Medulla oblongata (tissue), 1 donor: ENCODE measurements at regions not wholly inside any gene's neighbourhood (a gene's known extent, or its start where the extent isn't known, plus 50 kb on each side); places are given as distances from the start of the nearest gene placed in this dataset.

Source experiments
- DNase-seq: peaks from one replicate; pipeline ENCODE4 v3.0.0-alpha.2; 2015; ENCODE audit errors: extremely low spot score

DNA sequence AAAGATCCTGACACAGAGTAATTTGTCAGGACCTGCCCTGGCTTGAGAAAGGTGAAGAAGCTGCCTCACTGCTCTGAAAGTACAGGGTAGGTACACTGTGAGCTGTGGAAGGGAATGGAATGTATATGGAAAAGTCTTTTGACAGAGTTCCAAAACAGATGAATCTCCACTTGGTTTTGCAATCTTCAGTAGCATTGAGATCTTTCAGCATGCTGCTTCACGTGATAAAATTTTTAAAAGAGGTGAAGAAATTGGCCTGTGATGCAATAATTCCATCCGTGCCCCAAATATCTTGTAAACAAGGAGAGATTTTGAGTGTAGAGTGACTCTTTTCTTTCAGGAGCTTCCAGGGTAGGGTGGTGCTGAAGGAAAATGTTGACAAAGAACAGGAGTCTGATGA is 123.1 kb downstream of the OSR1 start:
- DNase-seq: no peak

DNA sequence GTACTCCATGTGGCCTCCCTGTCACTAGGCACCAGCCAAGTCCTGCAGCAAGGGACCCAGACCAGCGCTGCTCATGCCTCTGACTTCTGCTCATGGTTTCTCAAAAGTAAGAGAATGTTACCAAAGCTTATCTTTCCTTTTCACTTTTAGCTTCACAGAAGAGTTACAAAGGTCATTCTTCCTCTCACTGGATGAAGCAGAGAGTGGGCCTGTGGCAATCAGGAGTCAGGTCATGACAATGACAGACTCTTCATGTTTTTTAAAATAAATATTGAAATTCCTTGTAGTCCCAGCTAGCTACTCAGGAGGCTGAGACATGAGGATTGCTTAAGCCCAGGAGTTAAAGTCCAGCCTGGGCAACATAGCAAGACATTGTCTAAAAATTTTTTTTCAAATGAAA is 126.1 kb downstream of the OSR1 start:
- DNase-seq: no peak

DNA sequence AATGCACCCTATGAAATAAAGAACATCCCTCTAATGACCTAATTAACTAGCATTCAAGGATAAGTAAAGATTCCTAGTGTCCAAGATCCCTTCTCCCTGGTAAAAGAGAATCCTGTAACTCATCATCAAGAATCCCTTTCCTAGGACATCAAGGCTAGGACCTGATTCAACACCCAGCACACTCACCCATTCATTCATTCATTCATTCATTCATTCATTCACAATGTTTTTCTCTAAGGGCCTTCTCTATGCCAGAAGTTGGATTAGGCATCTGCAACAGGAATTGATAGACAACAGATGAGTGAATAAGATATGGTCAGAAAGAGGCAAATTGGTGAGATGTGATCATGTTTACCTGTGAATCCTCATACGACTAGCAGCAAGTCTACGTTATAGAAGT is 126.8 kb downstream of the OSR1 start:
- DNase-seq: no peak

DNA sequence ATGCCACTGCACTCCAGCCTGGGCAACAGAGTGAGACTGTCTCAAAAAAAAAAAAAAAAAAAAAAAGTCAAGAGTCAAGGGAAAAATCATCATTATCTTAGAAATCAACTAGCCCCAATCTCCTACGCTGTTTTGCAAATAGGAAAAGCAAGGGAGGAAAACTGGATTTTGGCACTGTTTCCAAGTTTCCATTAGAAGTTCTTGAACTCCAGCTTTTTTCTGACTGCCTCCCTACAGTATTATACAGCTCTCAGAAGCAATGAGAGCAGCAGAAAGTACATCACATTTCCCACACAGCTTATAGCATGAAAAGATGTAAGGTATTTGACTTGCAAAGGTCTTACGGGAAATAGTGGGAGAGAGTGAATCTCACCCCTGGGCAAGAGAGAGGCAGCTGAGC is 127.8 kb downstream of the OSR1 start:
- no peak for DNase-seq

DNA sequence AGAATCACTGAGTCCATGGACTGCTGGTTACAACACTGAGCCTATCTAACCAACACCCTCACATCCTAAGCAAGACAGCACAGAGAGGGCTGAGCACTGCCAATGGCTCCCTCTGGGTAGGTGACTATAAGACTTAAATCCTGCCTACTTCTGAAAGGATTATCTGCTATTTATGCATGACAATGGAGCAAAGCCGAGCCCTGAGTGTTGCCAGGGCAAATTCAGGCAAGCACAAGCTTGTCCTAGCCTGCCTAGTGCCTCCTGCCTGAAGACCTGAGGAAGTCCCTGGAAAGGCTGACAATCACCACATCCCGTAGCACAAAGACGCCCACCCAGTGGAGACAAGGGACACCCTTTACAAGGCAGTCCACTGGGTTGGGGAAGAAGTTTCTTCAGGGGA is 129.7 kb downstream of the OSR1 start:
- DNase-seq: no peak

DNA sequence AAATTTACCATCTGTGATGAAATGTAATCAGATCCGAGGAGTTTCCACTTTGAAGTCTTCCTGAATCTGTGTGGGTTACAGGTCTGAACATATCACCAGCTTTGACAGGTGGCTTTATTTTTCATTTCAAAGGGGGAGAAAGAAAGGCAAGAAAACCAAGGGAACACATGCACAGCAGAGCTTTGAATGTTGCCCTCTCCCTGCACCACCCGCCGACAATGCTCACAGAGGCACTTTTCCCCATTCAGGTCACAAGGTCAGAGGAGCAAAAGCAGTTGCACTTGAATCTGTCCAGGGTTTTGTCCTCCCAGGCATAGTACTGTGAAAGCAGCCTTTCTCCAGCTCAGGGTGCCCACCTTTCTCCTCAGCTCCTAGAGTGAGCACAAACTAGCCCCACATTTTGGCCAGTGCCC is 130.2 kb downstream of the OSR1 start:
- no peak for DNase-seq

DNA sequence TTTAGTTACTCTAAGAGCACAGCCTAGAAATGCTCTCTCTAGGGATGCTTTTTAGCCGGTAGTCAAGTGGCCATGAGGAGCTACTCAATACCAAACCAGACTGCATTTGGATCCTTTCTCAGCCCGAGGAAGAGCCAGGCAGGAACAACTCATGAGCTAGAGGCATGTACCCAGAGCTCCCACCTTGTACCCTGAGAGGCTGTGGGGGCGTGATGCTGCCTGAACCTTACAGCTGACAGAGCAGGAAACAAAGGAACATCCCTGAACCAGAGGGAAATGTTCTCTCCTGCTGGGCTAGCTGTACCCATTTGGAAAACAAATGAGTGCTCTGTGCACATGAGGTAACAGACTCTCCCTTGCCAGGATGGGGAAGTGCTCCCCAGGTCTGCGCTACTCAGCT is 131.6 kb downstream of the OSR1 start:
- no peak for DNase-seq

DNA sequence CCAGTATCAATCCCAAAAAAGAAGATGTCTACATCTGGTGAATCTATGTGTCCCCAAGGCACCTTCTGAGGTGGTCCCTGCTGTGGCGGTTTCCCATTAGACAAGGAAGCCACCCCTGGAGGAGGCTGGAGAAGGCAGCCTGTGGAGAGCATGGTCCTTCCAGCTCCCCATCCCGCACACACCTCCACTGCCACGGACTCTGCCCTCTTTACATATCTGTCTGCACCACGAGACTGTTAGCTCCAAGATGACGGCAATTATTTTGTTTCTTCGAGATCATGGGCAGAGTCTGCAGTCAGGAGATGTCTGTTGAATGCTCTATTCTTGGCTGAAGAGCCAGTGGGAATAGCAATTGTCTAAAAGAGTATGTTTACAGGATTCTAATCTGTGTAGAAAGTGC is 132.0 kb downstream of the OSR1 start:
- no peak for DNase-seq

DNA sequence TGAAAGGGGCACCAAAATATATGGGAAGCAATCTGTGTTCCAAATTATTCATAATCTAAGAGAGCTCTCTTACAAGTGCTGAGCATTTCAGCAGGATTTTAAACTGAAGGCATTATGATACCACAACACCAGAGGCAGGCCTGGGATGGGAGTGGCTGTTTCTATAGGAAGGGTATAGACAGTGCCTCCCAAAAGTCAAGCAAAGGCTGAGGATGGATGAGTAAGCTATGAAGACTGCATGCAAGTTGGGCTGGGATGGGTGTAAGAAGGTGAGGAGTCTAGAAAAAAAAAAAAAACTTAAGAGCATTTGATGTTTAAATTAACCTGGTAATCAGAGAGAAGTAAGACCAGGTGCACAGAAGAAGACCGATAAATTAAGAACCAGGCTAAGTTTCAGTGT is 132.5 kb downstream of the OSR1 start:
- DNase-seq: no peak

DNA sequence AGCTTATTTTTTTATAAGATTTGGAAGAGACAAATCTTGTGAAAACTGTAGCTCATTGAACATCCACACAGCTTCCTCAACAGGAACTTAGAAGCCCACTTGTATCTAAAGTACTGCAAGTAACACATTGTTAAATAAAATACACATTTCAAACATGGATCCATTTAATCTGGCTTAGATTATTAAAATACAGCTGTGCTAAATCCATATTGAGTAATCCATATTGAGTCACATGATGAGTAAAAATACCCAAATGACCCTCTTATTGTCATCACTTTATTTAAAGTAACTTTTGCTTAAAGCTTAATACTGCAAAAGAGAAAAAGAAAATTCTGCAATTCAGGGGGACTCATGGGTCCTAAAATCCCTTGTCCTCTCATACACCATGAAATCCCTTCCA is 133.3 kb downstream of the OSR1 start:
- no peak for DNase-seq

DNA sequence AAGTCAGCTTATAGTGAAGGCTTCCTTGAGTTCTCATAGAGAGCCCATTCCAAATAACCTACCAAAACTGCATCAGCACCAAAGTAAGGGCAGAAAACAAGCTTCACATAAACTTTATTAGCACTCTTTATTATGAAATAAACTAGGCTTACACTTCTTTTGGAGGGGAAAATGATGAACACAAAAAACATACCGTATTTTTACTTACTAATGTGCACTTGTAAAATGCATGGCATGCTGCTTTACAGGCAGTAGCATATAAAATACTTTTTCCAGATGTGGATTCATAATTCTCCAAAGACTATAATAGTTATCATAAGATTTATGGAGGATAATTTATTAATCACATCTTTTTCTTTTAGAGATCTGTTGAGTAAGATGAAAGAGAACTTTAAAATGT is 133.9 kb downstream of the OSR1 start:
- no peak for DNase-seq

DNA sequence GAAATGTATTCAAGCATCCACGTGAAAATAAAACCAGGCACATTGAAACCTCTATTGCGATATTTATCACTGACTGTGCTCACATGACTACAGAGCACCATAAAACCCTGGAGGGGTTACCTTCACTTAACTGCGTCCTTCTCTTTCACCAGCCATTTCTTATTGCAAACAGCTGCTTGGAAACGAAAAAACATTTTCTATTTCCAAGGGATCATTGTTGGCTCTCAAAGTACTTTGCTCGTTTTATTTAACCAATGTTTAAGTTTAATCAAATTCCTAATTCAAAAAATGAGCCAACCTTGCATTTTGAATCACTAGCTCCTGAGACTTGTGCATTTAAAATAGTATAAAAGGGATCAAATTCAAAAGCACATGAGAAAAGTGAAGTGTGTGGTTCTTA is 134.4 kb downstream of the OSR1 start:
- DNase-seq: no peak

DNA sequence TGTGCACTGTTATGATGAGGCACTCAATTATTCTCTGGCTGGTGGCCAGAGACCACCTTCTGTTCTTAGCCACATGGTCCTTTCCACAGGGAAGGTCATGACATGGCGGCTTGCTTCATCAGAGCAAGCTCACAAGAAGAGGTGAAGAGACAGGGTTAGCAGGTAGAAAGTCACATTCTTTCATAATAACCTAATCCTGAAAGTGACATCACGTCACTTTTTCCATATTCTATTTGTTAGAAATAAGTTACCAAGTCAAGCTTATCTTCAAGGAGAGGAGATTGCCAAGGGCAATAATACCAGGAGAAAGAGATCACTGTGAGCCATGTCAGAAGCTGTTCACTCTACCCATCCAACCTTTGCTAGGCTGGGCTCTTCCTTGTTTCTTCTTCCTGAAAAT is 139.4 kb downstream of the OSR1 start:
- no peak for DNase-seq

DNA sequence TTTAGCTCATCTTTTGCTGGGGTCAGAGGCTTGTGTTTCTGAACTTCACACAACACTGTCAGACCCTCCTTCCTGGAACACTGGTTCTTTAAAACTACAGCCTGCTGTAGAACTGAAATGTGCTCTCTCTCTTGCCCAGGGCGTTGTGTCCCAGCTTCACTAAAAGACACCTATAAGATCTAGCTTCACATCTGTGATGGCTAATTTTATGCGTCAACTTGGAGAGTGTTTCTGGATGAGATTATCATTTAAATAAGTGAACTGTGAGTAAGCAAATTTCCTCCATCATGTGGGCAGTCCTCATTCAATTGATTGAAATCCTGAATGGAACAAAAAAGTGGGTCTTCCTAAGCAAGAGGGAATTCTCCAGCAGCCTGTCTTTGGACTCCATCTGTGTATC is 140.3 kb downstream of the OSR1 start:
- no peak for DNase-seq

DNA sequence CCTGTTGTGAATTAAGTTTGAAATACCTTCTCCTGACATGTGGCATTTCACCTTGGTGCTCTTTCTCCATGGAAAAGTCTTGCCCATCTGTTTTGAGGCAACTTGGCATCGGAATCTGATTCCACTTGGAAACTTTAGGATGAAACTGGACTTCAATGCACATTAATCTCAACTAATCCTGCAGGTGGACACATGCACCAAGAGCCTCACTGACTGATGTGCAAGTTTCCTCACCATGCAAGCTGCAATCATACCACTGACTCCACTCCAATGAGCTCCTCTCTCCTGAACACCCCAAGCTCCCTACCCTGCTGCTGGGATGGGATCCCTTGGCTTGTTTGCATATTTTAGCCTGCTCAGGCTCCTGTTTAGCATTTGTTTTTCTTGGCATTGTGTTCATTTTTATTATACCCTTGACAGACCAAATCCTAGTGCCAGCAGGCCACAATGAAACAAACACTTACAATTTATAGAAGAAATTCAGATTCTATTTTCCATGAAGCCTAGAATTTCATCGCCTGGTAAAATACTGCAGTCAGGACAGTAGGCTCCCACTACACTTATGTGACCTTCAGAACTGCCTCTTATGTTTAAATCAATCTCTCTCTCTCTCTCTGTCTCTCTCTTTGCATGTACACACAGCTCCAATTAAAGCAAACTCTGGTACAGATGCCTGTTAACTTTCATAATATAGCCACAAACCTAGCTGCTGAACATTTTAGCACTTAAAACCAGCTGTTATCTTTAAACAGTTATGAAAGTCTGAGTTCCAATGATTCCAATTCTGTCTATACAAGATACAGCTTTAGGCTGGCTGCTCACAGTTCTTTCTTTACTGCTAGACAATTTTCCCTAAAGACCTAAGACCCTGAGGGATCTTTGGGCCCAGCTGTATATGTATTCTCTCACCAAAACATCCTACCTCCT is 141.5 kb downstream of the OSR1 start:
- DNase-seq: no peak

DNA sequence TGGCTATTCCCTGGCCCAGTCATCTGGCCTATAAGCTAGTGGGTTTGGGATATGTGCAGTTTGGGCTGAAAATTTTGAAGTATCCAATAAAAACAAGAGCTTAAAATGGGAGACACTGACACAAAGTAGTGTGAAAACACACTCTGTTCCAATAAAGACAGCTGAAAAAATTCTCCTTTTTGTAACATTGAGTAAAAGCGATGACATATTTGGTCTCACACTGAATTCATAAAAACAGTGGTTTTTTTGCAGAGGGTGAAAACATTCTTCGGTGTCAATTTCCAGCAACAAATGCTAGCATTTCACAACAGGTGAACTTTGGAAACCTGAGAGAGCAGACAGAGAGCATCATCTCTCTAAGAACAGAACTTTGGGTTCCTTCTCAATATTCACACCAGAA is 142.2 kb downstream of the OSR1 start:
- DNase-seq: no peak

DNA sequence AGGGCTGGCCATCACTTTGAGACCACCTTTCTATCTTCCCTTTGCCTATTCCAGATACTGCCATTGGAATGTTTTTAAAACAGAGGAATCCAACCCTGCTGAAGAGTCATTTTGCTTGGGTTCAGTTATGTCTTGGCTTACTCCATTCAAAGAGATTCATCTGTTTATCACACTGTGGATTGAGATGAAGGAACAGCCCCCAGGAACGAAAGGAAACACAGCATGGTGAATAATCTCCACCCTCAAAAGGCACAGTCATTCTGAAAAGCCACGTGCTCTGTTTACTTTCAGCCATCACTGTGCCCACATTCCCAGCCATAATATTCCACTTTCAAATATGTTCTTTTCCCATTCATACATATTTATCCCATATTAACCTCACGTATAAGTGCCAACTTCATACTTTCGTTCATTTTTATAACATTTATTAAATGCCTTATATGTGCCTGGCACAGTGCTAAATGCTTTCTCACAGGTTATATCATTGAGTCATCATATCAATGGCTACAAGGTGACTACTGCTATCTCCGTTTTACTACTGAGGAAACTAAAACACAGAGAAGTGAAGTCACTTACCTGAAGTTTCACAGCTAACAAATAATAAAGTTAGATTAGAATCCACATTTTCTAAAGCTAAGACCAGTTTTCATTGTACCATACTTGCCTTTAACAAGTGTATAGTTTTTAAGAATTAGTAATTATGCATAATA is 143.6 kb downstream of the OSR1 start:
- no peak for DNase-seq

DNA sequence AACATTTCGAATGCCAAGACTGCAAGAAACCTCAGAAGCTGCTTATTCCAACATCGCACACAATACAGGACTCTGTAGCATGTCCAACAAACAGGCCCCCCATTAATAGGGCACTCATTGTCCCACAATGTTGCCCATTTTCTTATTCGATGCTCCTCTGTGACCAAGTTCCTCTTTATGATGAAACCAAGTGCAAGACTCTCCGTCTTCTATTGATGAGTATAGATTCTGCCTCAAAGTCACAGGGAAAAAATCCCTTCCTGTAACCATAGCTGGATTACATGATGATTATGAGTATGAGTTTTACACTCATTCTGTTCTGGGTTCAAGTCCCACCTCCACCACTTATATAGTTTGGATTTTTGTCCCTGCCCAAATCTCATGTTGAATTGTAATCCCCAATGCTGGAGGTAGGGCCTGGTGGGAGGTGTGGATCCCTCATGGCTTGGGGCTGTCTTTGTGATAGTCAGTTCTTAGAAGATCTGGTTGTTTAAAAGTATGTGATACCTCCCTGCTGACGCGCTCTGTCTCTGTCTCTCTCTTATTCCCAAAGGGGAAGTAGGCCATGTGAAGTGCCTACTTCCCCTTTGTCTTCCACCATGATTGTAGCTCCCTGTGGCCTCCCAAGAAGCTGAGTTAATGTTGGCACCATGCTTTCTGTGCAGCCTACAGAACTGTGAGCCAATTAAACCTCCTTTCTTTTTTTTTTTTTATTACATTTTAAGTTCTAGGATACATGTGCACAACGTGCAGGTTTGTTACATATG is 148.7 kb downstream of the OSR1 start:
- DNase-seq: no peak

DNA sequence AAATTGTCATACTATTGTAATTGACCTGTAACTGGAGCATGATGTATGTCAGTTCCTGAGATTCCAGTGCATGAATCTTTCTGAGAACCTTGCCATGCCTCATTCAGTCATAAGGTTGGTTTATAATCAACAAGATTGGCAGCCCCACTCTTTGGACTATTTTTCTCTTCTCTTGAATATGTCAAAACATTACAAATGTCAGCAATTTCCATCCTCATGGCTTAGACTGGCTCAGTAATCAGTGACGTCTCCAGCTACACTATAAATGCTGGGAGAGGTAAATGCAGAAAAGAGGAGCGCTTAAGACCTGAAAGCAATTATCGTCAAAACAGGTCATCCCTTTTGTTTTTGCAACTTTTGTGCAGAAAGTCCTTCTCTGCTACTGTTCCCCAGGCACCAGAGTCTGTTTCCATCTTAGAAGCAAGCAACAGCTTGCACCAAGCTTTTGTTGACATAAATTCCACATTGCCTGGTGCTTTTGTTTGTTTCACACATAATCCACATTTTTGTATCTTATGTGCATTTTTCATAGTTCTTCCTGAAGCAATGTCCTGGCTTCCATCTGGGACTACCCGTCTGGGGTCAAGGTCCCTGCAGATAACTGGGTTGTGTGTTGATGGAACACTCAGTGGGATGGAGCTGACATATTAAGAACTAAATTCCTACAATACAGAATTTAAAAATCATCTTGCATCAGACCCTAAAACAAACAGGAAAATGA is 149.8 kb downstream of the OSR1 start:
- DNase-seq: no peak

DNA sequence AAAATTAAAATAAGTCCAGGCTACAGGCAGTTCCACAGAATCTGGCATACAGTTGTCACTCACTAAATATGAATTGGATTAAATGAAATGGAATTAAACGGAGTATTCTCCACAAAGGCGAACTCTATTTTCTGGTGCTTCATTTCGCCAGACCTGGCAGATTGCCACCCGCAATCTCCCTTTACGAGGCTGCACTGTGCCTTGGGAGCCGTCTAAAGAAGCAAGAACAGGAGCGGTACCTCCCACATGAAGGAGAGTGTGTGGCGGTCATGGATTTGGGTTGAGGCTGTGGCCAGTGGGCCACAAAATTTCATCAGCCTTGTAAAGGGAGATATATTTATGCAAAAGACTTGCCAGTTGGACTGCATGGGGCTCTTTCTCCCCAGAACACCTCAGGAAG is 151.0 kb downstream of the OSR1 start:
- DNase-seq: no peak

DNA sequence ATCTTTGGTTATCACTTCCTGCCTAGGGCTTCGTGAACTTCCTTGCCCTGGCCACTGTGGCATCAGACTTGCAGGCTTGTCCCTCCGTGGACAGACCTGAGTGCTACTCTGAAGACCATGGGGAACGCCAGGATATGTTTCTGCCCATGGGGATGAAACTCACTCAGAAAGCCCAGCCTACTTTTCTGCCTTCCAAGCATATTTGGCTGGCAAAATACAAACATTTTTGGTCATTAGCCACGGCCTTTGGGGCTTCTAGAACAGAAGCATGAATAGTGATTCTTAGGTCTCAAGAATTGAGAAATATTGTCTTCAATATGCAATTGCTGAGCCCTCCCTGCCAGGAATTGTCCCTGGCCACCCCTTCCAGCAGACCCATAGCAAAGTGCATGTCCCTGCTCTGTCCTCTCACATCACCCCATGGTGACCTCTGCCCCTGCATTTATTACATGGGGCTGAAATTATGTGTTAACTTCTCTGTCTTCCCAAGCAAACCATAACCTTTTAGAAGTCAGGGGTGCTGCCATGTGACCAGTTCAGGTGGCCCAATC is 152.4 kb downstream of the OSR1 start:
- DNase-seq: no peak

DNA sequence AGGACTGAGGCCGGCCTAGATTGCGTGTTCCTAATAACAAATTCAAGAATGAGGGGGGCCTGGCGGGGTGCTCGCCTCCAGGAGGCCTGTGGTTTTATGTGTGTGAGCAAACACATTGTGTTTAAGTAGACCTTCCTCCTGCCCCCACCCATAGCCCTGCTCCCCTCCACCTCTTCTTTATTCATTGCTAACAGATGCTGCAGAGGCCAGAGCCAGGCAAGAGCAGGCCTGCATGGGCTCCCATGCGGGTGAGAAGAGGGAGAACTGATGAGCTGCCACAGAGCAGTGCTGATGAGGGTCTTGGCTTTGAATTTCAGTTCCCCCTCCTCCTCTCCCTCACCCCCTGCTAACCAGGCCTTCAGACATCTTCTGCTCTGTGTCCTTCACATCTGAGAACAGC is 154.6 kb downstream of the OSR1 start:
- no peak for DNase-seq
